ENCODE measurements at regions not wholly inside any gene's neighbourhood (a gene's known extent, or its start where the extent isn't known, plus 50 kb on each side); places are given as distances from the start of the nearest gene placed in this dataset.

DNA sequence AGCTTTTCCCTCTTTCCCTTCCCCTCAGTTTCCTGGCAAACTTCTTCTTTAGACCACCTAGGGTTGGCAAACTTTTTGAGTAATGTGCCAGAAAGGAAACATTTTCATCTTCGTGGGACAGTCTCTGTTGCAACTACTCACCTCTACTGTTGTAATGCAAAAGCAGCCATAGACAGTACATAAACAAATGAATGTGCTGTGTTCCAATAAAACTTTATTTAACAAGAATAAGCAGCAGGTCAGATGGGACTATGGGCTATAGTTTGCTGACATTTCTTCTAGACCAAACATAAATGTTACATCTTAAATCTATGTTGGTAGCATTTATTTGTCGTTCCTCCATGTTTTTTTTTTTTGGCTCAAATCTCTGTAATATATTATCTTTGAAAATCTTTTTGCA lies 552.4 kb downstream of the EDEM1 start:
- TF ChIP-seq, protein P1, sequence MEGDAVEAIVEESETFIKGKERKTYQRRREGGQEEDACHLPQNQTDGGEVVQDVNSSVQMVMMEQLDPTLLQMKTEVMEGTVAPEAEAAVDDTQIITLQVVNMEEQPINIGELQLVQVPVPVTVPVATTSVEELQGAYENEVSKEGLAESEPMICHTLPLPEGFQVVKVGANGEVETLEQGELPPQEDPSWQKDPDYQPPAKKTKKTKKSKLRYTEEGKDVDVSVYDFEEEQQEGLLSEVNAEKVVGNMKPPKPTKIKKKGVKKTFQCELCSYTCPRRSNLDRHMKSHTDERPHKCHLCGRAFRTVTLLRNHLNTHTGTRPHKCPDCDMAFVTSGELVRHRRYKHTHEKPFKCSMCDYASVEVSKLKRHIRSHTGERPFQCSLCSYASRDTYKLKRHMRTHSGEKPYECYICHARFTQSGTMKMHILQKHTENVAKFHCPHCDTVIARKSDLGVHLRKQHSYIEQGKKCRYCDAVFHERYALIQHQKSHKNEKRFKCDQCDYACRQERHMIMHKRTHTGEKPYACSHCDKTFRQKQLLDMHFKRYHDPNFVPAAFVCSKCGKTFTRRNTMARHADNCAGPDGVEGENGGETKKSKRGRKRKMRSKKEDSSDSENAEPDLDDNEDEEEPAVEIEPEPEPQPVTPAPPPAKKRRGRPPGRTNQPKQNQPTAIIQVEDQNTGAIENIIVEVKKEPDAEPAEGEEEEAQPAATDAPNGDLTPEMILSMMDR (IDR thresholded peaks at IDR 0.05) = no peak
- TF ChIP-seq POLR2AphosphoS5 (IDR thresholded peaks at IDR 0.05) (no peak), EP300 (IDR thresholded peaks at IDR 0.05) (no peak)
